ENCODE measurements at regions not wholly inside any gene's neighbourhood (a gene's known extent, or its start where the extent isn't known, plus 50 kb on each side); places are given as distances from the start of the nearest gene placed in this dataset.
A peak's percentile ranks its signal among the peaks of the same experiment; 100 is the strongest.

GRCh38 chr19:31402529-31403316, 53.5 kb upstream of the TSHZ3 start:
- TF ChIP-seq, protein P1, sequence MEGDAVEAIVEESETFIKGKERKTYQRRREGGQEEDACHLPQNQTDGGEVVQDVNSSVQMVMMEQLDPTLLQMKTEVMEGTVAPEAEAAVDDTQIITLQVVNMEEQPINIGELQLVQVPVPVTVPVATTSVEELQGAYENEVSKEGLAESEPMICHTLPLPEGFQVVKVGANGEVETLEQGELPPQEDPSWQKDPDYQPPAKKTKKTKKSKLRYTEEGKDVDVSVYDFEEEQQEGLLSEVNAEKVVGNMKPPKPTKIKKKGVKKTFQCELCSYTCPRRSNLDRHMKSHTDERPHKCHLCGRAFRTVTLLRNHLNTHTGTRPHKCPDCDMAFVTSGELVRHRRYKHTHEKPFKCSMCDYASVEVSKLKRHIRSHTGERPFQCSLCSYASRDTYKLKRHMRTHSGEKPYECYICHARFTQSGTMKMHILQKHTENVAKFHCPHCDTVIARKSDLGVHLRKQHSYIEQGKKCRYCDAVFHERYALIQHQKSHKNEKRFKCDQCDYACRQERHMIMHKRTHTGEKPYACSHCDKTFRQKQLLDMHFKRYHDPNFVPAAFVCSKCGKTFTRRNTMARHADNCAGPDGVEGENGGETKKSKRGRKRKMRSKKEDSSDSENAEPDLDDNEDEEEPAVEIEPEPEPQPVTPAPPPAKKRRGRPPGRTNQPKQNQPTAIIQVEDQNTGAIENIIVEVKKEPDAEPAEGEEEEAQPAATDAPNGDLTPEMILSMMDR (IDR thresholded peaks at IDR 0.05; ENCODE audit: insufficient read depth, low read depth, low read length), result no peak
- H3K4me3 ChIP-seq (ENCODE audit: low read depth, low read length), result no peak overlapping the region
- DNase-seq (ENCODE audit: low read depth), result no peak

- H3K4me3 ChIP-seq (ENCODE audit: low read depth, low read length), result no peak overlapping the region
- no peak for DNase-seq (ENCODE audit: low read depth)
- TF ChIP-seq, protein P1 (IDR thresholded peaks at IDR 0.05; ENCODE audit: insufficient read depth, low read depth, low read length), result no peak
Measured at GRCh38 chr19:31406106-31406505, 56.9 kb upstream of the TSHZ3 start.

DNA sequence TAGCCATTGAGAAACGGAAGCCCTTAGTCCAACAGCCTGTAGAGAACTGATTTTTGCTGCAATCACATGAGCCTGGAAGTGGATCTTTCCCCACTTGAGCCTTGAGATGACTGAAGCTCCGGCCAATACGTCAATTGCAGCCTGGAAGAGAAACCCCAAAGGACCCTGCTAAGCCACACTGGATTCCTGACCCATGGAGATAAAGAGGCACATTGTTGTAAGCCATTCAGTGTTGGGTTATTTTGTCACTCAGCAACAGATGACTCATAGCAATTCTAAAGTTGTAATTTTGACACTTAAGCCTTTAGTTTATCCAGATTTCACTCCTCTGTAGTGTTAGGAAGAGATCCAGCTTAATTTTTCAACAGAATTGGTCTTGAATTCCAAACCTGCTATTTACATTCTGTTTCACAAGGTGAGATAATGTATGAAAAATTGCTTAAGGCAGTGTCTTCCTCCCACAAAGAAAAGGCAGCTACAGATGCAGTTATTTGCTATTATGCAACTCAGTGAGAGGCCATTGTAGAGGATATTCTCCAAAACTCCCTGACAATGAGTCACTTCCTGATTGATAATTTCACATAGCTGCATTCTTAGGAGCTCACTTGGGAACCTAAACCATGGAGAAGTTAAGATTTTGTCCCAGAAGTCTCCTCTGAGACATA, 59.4 kb upstream of the TSHZ3 start:
- TF ChIP-seq, protein P1 (IDR thresholded peaks at IDR 0.05; ENCODE audit: insufficient read depth, low read depth, low read length), result no peak
- DNase-seq (ENCODE audit: low read depth), result peak; percentile 89
- H3K4me3 ChIP-seq (ENCODE audit: low read depth, low read length), result no peak overlapping the region

DNA sequence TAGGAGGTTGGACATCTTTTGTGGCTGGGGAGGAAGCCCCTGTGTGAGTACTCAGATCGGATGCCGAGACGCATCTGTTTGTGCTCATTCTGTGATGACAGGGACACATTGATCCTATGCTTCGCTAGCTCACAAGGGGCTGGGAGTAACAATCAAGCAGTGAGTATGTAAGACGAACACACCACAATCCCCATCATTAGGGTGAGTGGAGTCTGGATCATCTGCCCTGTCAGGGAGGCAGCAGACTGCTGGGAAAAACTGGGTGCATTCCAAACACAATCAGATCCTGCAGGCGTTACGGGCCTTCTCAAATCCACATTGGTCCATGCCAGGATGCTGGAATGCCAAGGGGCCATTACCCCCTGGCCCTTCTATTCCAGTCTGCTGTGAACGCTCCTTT, 64.1 kb upstream of the TSHZ3 start:
- no peak for DNase-seq (ENCODE audit: low read depth)
- no peak overlapping the region for H3K4me3 ChIP-seq (ENCODE audit: low read depth, low read length)
- TF ChIP-seq, protein P1 (IDR thresholded peaks at IDR 0.05; ENCODE audit: insufficient read depth, low read depth, low read length), result no peak

DNA sequence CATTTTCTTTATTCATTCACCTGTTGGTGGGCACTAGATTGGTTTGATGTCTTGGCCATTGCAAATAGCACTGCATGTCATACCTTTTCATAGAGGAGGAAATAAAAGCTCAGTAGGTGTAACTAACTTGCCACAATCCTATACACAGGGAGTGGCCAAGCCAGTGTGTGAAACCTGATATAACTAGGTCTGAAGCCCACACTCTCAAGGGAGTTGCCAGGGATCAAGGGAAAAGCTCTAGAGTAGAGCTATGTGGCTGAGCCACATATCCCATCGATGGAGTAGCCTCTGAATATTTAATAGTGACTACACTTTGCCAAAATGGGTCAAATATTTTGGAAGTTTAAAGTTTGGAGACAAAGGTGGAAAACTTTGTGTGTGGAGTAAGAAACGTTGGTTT, 66.1 kb upstream of the TSHZ3 start:
- DNase-seq (ENCODE audit: low read depth), result no peak
- no peak overlapping the region for H3K4me3 ChIP-seq (ENCODE audit: low read depth, low read length)
- TF ChIP-seq, protein P1 (IDR thresholded peaks at IDR 0.05; ENCODE audit: insufficient read depth, low read depth, low read length), result no peak

DNA sequence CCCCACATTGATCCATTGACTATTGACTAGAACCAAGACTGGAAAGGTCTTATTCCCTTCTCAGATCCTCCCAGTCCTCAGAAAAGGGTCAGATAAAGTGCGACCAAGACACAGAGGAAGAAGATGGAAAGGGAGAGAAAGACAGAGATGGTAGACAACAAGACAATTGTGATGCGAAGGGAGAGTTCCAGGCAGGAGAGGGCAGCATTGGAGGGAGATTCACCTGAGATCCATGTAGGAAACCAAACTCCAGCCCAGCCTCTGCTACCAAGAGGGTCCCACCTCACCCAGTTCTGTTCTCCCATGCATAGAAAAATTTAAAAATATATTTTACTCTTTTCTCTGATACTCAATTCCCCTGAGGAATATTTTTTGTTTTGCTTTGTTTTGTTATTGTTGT, 67.3 kb upstream of the TSHZ3 start:
- TF ChIP-seq, protein P1 (IDR thresholded peaks at IDR 0.05; ENCODE audit: insufficient read depth, low read depth, low read length), result no peak

More for the DNA sequence above, 67.3 kb upstream of the TSHZ3 start:
- no peak for DNase-seq (ENCODE audit: low read depth)
- H3K4me3 ChIP-seq (ENCODE audit: low read depth, low read length), result no peak overlapping the region
